Adrenal gland (tissue), 9 donors: ENCODE measurements at regions not wholly inside any gene's neighbourhood (a gene's known extent, or its start where the extent isn't known, plus 50 kb on each side); places are given as distances from the start of the nearest gene placed in this dataset.

Source experiments
- DNase-seq, 7 donors: peaks; one replicate each; pipeline ENCODE4 v3.0.0-alpha.2; 2019 to 2020
- H3K27ac ChIP-seq, 5 donors: fragments of 200-600 bp; sonication (generic) in 4 of 5; 1 replicate in 3 of 5; 2 replicates in 2 of 5; pipeline versions ENCODE4 v1.5.1 to v1.8.0; 2016 to 2020; ENCODE audit warnings: mild to moderate bottlenecking in 1 of 5
- H3K27me3 ChIP-seq: fragments of 200-600 bp; 2 replicates; pipeline ENCODE4 v1.8.0; 2021
- H3K36me3 ChIP-seq, 2 donors: fragments of 200-600 bp; replicated peaks in 1 of 2; 1 replicate in 1 of 2; 2 replicates in 1 of 2; pipeline versions ENCODE4 v1.5.1 to v1.8.0; 2018 to 2022
- H3K4me1 ChIP-seq, 2 donors: fragments of 200-600 bp; replicated peaks in 1 of 2; 1 replicate in 1 of 2; 2 replicates in 1 of 2; pipeline versions ENCODE4 v1.5.1 to v1.8.0; 2018 to 2021
- H3K4me3 ChIP-seq, 4 donors: fragments of 200-600 bp; sonication (generic) in 3 of 4; one replicate each; pipeline ENCODE4 v1.5.1; 2016 to 2018
- H3K9me3 ChIP-seq, 3 donors: fragments of 200-600 bp; sonication (generic) in 1 of 3; replicated peaks in 1 of 3; 1 replicate in 2 of 3; 2 replicates in 1 of 3; pipeline versions ENCODE4 v1.5.1 to v1.8.0; 2016 to 2021
- POLR2A ChIP-seq, 2 donors: fragments of 450-650 bp; IDR thresholded peaks; one replicate each; pipeline ENCODE4 v1.6.1; 2017; ENCODE audit warnings: antibody characterized with exemption in 2 of 2, mild to moderate bottlenecking in 2 of 2, moderate library complexity in 1 of 2
- WGBS, 4 donors: extraction: QIAGEN DNeasy Blood & Tissue Kit in 2 of 4; methylation state at CpG; one replicate each; pipeline versions ENCODE4 v1.1.5 to v1.1.7; 2013 to 2017; 5-methylcytosine and 5-hydroxymethylcytosine counted together
- intact Hi-C, 2 donors: fragments of 100-400 bp; cut with DNase I; formaldehyde crosslinking; loops; one replicate each; pipeline versions ENCODE4 v1.14.1 to v1.15.0; 2022 to 2023
- TF ChIP-seq, protein P1 (sequence below), 6 experiments: fragments of 450-650 bp in 4 of 6; fragments of 200-600 bp in 2 of 6; sonication (generic) in 1 of 6; IDR thresholded peaks; 1 replicate in 5 of 6; 2 replicates in 1 of 6; pipeline versions ENCODE4 v1.5.1 to v1.8.0; 2016 to 2021; ENCODE audit warnings: antibody characterized with exemption in 6 of 6, mild to moderate bottlenecking in 2 of 6, moderate library complexity in 1 of 6
- donor health status: healthy with polysubstance abuse.
- donor health status: Bipolar disorder and iron deficiency.
- donor health status: DM: yes; HTN: yes; CAD: no.
- donor health status: DM: no; HTN: no; CAD: no.
- donor health status: DM: no; HTN: no; CAD: no.

GRCh38 chr2:150994076-150994475 is 267.6 kb downstream of the RBM43 start:
- Histone ChIP-seq H3K36me3 (no peaks in the 10 kb centered on the region), H3K9me3 (peaks cover 0 to 13% (median 3%) of the 10 kb centered on the region in 3 donors), H3K27me3 (no peaks in the 10 kb centered on the region), H3K4me3 (no peak overlapping the region), H3K27ac (no peak overlapping the region), H3K4me1 (no peaks in the 10 kb centered on the region)
- DNase-seq = no peak
- intact Hi-C loops = no loop called here
- WGBS, 4 donors = 69 to 80% (median 77%) methylated on average over 2 of the region's 2 CpGs
- TF ChIP-seq POLR2A (IDR thresholded peaks at IDR 0.05) = no peak
- TF ChIP-seq, protein P1, sequence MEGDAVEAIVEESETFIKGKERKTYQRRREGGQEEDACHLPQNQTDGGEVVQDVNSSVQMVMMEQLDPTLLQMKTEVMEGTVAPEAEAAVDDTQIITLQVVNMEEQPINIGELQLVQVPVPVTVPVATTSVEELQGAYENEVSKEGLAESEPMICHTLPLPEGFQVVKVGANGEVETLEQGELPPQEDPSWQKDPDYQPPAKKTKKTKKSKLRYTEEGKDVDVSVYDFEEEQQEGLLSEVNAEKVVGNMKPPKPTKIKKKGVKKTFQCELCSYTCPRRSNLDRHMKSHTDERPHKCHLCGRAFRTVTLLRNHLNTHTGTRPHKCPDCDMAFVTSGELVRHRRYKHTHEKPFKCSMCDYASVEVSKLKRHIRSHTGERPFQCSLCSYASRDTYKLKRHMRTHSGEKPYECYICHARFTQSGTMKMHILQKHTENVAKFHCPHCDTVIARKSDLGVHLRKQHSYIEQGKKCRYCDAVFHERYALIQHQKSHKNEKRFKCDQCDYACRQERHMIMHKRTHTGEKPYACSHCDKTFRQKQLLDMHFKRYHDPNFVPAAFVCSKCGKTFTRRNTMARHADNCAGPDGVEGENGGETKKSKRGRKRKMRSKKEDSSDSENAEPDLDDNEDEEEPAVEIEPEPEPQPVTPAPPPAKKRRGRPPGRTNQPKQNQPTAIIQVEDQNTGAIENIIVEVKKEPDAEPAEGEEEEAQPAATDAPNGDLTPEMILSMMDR (IDR thresholded peaks at IDR 0.05) = no peak

DNA sequence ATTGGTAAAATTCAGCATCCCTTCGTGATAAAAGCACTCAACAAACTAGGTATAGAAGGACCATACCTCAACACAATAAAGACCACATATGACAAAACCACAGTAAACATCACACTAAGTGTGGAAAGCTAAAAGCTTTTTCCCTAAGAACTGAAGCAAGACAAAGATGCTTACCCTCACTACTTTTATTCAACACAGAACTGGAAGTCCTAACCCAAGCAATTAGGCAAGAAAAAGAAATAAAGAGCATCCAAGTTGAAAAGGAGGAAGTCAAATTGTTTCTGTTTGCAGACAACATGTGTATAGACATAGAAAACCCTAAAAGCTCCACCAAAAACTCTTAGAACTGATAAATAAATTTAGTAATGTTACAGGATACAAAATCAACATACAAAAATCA is 271.7 kb downstream of the RBM43 start:
- Histone ChIP-seq H3K27me3 (no peaks in the 10 kb centered on the region), H3K4me1 (no peaks in the 10 kb centered on the region), H3K4me3 (no peak overlapping the region), H3K9me3 (peaks cover 0 to 13% (median 3%) of the 10 kb centered on the region in 3 donors), H3K36me3 (no peaks in the 10 kb centered on the region), H3K27ac (no peak overlapping the region)
- no peak for TF ChIP-seq POLR2A (IDR thresholded peaks at IDR 0.05)
- TF ChIP-seq, protein P1 (IDR thresholded peaks at IDR 0.05) = no peak
- 77 to 91% (median 86%) methylated on average over 1 of the region's 1 CpG for WGBS, 4 donors
- intact Hi-C loops = no loop called here
- DNase-seq = no peak

DNA sequence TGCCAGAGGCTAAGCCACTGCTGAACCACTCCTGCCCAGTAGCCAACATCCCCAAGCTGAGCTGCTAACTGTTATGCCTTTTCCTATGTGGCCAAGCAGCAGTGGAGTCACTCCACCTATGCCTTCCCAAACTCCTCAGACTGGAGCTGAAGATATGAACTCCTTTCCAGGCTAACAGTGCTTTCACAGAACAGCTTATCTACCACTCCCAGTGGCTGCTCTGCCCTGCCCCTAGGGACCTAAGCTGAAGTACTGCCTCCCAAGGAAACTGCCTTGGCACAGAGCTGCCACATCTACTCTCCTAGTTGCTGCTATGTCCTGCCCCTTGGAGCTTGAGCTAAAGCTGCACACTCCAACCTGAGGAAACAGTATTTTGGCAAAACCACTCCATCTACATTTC is 275.9 kb downstream of the RBM43 start:
- Histone ChIP-seq H3K4me1 (no peaks in the 10 kb centered on the region), H3K27me3 (no peaks in the 10 kb centered on the region), H3K27ac (no peak overlapping the region), H3K9me3 (peaks cover 0 to 10% (median 3%) of the 10 kb centered on the region in 3 donors), H3K4me3 (no peak overlapping the region), H3K36me3 (no peaks in the 10 kb centered on the region)
- no peak for DNase-seq
- intact Hi-C loops = no loop called here
- no peak for TF ChIP-seq POLR2A (IDR thresholded peaks at IDR 0.05)
- TF ChIP-seq, protein P1 (IDR thresholded peaks at IDR 0.05) = no peak

DNA sequence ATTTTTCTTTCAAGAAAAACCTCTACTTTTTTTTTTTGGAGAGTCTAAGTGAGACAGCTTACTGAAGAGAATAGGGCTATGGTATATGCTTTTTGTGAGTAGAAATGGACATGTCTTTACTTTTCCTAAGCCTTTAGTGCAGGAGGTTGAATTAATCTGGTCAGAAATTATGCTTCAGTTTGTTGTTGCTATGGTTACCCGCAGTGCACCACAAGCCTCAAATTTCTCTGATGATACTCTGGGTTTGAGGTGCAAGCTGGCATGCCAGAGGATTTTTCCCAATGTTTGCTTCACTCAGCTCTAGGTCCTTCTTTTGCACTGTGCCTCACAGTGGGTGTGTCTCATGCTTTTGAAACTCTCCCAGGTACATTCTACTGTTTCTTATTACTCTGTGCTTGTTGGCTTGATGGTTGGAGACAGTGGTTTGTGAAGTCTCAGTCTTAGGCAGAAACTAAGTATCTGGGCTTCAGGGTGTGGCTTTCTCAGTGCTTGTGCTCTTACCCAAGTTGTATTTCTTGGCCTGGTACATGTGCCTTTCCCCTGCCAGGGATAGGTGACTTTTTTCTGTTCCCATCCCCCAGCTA is 278.3 kb downstream of the RBM43 start:
- Histone ChIP-seq H3K4me3 (no peak overlapping the region), H3K36me3 (no peaks in the 10 kb centered on the region), H3K4me1 (no peaks in the 10 kb centered on the region), H3K27ac (no peak overlapping the region), H3K27me3 (no peaks in the 10 kb centered on the region), H3K9me3 (no peaks in the 10 kb centered on the region)
- 76 to 89% (median 82%) methylated on average over 1 of the region's 1 CpG for WGBS, 4 donors
- TF ChIP-seq, protein P1 (IDR thresholded peaks at IDR 0.05) = no peak
- no peak for TF ChIP-seq POLR2A (IDR thresholded peaks at IDR 0.05)
- no peak for DNase-seq
- intact Hi-C loops = no loop called here
